GM18873 (cell line): ENCODE measurements at regions not wholly inside any gene's neighbourhood (a gene's known extent, or its start where the extent isn't known, plus 50 kb on each side); places are given as distances from the start of the nearest gene placed in this dataset.

Source experiments
- ATAC-seq: cut with Tn5 transposase; IDR thresholded peaks from one replicate; pipeline ENCODE4 v1.9.1; 2021; ENCODE audit warnings: mild to moderate bottlenecking, moderate library complexity, moderate number of reproducible peaks; ENCODE audit not compliant: unreplicated experiment, low FRiP score

DNA sequence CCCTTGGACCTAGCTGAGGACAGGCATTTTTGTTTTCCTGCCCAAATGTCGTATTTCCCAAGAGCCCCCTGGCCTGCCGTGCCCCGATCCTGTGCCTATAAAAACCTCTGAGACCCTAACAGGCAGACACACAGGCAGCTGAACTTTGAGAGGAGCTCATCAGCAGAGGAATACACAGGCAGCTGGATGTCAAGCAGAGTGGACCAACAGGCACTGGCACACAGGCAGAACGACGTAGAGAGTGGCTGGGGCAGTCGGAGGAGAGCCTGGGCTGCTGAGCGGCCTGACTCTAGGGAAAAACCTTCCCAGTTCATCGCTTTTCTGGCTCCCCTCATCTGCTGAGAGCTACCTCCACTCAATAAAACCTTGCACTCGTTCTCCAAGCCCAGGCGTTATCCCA, 896.1 kb downstream of the PCDH18 start:
- ATAC-seq: no peak

DNA sequence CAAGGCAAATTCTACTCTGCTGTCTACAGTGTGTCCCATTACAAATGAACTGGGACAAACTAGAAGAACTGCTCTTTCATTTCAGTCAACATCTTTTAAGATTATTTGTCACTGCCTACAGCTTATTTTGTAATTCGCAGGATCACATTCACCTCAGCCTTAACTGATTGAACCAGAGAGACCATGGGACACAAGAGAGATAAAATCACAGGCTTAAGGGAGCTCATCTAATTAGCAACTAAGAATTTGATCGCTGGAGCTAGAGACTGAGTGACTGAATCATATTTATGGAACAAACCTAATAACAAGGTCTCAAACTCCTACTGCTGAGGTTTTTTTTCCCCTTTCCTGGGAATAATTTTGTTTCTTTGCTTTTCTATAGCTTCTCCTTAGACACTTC, 898.2 kb downstream of the PCDH18 start:
- ATAC-seq: no peak

DNA sequence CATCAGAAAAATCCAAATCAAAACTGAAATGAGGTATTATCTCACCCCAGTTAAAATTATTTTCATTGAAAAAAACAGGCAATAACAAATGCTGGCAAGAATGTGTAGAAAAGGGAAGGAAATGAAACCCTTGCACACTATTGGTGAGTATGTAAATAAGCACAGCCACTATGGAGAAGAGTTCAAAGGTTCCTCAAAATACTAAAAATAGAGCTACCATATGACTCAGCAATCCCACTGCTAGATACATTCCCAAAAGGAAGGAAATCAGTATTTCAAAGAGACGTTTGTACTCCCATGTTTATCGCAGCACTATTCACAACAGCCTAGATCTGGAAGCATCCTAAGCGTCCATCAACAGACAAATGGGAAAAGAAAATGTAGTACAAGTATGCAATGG, 932.4 kb downstream of the PCDH18 start:
- no peak for ATAC-seq

DNA sequence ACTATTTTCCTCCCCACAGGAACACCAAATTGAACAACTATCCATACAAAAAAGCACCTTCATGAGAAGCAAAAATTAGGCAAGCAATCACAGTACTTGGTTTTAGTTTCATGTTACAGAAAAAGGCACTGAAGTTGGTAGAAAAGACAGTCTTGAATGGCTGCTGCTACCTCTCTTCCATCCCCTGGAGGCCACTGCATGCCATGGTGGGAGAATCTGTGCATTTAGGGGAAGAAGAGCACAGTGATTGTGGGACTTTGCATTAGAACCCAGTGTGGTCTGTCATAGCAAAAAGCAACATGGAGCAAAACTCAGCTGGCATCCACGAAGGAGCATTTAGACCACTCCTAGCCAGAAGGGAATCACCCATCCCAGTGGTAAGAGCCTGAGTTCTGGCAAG, 941.9 kb downstream of the PCDH18 start:
- no peak for ATAC-seq

DNA sequence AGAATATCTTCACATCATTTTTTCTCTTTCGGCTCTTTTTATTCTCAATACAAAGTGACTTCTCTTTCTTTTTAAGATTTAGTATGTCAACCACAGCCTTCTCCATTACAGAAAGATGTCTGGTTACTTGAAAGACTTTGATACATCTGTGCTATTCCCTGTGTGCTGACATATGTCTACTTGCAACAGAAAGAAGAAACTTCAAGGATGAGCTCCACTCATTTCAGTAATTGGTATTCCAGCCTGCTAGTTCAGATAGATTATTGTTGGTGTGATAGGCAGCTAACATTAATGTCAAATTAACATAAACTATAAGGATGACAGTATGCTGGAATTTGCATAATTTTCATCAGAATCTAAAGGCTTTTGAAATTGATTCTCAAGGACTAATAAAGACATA, 948.7 kb downstream of the PCDH18 start:
- no peak for ATAC-seq

DNA sequence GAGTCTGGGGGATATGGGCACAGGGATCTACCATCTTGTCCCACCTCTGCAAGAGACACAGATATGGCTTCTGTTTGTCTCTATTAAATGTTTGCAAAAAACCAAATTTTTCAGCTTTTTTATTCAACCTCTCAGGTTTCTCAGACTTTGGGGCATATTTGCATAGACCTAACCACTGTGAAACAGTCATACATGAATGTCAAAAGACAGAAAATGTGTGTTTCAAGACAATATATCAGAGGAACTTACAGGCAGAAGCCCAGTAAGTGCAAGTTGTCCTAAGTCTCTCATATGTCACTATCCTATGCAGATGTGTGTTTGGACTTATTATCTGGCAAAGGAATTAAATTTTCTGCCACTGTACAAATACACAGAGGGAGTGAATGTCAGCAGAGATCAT, 951.2 kb downstream of the PCDH18 start:
- no peak for ATAC-seq

DNA sequence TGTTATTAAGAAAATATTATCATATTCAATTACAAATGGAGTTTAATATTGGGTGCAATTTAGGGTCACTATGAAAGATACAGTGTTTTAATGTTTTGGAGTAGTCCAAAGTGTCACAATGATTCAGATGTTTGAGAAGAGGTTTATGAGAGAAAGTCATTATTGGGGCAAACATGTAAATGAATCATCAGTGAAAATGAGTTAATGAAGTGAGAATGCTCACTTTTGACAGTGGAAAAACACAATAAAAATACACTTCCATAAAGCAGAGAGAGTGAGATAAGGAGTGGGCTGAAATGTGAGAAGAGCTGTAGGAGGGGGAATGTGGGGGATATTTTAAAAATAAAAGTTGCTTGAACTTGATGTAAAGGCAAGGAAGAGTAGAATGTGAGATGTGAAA, 957.1 kb downstream of the PCDH18 start:
- no peak for ATAC-seq

DNA sequence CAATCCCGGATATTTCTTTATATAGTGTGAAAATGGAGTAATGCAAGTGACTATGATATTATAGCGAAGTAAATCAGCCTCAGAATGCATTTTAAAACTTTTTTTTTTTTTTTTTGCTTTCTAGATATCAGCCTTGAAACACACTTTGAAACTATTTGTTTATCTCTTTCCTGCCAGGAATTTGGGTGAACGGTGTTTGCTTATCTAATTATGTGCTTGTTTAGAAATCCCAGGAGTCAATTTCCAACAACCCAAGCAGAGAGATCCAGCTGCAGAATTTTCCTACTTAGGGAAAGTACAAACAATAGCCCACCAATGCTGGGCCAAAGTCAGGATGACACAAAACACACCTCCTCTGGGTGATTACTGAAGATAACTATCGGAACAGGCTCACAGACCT, 958.8 kb downstream of the PCDH18 start:
- ATAC-seq: no peak

DNA sequence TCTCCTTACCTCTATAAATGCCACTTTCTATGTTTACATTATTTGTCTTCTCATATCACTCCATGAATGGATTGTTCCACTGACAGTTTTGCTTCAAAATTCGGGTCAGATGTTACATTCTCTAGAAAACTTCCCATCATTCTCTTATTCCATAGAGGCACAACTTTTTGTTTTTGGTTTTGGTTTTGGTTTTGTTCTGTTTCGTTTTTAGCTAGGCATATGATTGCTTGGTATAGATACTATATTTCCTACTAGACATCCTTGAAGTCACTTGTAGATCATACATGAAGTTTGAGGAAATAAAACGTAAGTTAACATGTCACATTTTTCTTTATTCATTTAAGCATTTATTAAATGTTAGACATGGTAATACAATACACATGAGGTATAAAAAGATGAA, 961.0 kb downstream of the PCDH18 start:
- ATAC-seq: no peak

DNA sequence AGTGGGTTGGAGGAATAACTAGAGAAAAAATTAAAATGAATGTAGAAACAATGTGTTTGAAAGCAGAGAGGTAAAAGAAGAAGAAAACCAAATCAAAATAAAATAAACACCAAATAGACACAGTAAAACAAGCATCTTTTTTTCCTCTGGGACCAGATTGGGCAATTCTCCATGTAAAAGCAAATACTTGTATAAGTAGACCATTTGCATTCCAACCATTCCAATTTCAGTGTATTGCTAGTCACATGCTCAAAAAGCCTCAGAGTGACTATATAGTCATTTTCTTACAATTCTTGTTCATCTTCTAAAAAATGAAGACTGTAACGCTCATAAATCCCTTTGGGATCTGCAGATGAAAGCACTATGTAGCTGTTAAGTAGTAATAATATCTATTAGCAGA, 969.5 kb downstream of the PCDH18 start:
- ATAC-seq: no peak

DNA sequence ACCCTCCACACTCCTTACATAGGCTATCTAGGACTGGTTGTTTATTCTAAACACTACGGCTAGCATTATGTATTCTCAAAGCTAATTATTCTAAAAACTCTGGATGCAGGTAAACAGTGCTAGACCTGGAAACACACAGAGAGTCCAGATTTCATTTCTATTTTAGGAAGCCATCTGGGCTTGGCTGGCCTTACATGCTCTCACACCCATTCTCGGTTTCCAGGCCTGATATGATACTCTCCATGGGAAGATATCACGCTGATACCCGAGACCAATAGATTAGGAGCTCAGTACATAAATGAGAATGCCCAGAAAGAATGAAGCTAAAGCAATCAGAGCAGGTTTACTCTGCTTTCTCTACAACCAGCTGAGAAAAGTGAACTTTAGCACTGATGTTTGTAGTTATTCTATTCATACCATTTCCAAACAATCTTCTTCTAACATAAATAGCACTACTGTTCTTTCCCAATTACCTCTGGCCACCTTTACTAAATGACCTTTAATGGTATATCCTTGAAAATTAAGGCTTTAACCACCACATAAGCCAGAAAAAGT, 973.3 kb downstream of the PCDH18 start:
- no peak for ATAC-seq

DNA sequence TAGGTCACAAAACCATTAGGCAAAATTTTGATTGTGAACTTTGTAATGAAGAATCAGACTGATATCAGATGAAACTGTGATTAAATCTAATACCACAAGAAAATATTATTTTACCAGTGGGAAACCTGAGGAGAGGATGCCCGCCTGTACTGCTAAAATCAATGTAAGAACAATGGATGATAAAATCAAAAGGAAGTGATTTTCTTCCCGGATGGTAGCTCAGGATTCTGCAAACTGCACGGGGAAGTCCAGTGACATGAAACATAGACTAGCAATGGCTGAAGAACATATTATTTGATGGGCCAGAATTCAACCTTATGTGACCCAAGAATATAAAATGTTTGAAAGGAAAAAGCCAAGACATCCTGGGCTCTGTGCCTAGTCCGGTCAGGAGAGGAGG, 974.9 kb downstream of the PCDH18 start:
- no peak for ATAC-seq

DNA sequence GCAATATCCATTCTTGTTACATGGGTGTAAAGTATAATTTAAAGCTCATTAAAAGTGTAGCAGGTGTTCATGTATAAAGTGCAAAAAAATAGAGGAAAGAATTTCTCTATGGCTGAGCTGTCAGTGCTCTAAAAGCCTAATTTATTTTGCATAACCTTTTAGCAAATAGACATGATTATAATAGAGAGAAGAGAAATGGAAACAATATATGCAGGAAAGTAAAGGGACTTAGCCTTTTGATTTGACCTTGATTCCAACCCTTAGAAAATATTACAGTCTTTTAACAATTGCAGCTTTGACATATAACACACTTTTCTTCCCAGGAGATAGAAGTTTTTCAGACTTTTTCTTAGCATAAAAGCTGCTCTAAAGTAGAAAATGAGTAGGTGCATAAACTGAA, 978.3 kb downstream of the PCDH18 start:
- no peak for ATAC-seq

DNA sequence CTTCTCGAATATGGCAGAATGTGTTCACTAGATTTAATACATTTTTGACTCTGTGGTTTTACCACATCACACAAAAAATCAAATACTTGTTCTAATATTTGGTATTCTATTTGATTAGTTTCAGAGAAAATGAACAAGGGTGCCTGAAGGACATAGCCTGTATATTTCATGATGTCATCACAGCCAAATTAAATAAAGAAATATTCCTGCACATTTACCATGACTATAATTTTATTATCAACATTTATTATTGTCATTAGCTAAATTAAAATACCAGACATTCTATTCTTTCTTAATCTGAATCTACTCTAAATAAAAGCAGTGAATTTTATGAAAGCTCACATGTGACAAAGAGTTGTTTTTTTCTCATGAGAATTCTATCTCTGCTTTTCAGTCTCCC, 980.5 kb downstream of the PCDH18 start:
- no peak for ATAC-seq

DNA sequence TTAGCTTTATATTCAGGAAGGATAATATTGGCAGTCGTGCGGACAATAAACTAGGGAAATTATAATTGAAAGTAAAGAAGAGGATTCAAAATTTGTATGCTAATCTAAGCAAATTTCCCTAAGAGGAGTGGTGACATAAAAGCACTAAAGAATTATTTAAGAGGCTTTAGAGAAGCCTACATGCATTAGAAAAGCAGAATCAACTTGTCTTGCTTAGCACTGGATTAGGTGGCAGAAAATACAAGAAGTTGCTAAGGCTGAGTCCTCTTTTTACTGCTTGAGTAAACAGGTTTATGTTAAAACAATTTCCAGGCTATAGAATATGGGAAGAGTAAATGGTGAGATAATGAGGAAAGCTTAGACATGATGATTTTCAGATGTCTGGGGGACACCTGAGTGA, 991.5 kb downstream of the PCDH18 start:
- no peak for ATAC-seq

DNA sequence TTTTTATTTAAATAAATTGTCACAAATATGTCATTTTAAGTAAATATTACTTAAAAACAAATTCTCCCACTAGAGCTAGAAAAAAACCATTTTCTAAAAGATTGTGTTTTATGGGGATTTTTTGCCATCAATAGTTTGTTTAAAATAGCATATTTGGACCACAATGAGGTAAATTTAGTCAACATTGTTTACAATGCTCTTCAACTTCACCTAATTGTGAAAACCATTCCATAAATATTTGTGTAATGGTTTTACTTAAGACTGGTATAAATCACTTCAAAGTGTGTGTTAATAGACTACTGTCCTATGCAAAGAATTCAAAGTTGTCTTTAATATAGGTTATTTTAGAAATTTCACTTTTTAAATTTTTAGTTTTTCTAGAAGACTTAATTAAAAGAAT, 1004.2 kb downstream of the PCDH18 start:
- no peak for ATAC-seq

DNA sequence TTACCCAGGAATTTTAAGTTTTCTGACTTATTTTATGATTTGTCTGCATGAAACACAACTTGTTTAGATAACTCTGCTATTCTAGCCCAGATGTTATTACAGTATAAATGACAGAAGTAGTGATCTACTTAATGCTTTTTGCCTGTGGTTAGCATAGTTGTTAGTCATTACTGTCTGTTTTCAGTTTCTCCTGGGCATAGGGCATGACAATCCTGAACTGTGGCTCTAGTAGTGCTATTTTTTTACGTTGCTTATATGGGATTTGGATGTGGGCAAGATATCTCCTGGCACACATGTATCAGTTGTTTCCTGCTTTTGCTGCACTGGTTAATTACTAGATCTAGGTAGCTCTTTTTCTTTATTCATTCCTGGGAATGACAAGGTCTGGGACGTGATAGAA, 1005.8 kb downstream of the PCDH18 start:
- no peak for ATAC-seq

DNA sequence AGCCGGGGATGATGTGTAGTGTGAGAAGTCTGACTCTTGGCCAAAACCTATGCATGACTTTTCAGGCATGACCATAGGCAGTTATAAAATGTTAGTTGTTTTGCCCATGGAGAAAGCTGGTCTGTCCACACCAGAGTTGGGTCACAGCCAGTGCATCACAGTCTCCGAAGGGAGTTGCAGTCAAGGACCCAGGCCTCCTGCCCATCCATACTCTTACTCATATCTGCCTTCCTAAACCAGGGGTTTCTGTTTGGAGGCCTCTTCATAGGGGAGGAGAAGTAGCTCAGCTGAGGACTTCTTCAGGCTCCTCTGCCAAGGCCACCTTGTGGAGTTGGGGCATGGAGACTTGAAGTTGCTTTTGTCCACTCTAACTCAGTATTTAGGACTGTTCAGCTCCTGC, 1008.3 kb downstream of the PCDH18 start:
- no peak for ATAC-seq

DNA sequence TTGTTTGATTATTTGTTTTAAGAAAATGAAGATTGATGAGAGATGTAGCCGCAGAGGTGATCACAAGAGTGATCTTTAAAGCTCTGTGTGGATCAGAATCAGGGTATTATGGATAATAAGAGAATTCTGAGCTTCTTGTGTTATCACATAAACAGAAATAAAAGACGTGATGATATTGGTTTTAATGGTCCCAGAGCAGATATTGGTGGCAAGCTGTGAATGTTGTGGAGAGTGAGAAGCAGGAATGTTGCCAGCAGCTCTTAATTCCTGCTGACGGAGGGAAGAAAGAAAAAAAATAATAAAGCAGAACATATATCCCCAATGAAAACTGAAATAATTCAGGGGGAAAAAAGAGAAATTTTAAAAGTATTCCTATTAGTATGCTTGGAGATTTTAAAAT, 1015.9 kb downstream of the PCDH18 start:
- ATAC-seq: no peak

DNA sequence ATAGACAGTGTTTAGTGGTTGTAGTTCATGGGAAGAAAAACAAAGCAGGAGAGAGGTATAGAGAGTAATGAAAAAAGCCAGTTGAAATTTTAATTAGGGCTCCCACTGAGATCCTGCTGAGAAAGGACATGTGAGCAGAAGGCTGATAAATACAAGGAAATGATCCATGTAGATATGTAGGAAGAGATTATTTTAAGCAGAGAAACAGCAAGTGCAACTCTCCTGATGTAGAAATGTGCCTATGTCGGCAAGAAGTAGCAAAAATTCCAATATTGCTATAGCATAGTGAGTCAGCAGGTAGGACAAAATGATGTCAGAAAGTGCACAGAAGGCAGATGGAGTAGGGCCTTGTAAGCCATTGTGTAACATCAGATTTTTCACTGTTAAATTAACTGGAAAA, 1027.3 kb downstream of the PCDH18 start:
- no peak for ATAC-seq

DNA sequence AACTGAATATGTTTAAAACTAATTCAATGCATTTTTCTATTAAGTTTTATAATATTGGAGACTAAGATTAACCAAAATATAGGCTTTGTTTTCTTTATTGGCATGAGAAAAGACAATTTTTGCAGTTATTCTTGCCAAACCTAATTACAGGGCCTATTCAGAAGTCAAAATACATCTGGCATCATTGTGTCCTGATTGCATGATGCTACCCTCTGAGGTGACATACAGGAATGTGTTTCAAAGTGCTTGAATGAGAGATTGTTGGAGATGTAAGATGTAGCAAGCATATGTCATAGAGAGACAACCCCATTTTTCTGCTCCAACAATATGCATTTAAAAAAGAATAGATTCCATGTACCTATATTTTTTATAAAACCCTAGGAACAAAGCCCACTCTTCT, 1036.4 kb downstream of the PCDH18 start:
- no peak for ATAC-seq

DNA sequence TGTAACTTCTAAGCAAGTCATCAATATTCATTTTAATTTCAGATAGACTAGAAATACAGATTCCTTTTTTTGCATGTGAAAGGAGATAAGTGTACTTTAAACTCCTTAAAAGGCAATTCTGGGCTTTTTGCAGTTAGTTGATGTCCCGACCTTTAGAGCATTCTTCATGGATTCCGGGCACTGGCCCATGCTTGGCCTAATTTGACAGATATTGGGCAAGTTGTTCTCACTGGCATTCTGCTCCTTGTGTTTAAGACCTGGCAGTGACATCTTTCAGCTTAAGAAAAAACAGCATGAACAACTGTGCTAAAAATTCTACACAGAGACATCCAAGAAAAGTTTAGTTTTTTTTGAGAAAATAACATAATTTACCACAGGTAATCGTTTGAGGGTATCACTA, 1037.2 kb downstream of the PCDH18 start:
- no peak for ATAC-seq

DNA sequence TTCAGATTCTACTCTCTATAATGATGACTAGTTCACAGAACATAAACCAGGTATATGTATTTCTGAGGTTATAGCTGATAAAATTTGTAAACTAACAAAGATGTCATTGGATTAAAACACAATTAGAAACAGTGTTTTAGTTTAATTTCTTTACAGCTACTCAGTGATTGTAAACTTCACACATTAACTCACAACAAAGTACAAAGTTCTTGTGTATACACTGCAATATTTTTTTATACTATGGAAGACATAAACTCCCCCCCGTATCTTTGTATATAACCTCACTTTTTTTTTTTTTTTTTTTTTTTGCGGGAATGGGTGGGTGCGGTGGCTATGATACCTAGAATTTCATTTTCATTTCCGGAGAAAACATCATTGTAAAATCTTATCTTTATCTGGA, 1043.2 kb downstream of the PCDH18 start:
- ATAC-seq: no peak
